ENCODE measurements at regions not wholly inside any gene's neighbourhood (a gene's known extent, or its start where the extent isn't known, plus 50 kb on each side); places are given as distances from the start of the nearest gene placed in this dataset.

DNA sequence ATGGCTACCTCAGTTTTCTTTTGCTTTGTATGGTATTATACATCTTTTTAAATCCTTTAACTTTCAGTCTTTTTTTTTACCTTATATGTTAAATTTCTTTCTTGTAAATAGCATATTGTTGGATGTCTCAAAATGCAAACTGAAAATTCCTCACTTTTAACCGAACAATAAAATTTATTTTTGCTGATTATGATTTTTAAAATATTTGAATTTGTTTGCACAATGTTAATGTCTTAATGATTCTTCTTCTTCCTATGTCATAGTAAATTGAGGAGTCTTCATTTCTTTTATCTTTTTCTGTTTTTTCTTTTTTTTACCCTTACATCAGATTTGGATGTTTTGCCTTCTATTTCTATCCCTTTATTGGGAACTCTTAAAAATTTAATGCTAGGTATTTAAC lies 574.2 kb upstream of the CDH4 start:
- no peak for DNase-seq (ENCODE audit: low spot score)

DNA sequence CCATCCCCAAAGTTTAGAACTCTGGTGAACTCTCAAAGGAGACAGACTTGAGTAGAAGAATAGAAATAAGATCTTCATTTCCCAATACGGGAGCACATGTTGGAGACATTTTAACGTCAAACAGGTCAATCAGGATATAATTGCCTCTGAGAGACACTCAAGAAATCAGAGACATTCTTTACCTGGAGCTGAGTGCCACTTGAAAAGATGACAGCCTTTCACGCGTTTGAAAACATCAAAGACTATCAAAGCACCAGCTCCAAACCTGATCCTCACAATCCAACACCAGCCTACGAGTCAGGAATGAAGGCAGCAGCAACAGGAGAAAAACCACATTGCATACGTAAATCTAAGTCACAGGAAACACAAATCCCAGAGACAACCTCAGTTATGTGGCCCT lies 571.5 kb upstream of the CDH4 start:
- DNase-seq (ENCODE audit: low spot score), result no peak

GRCh38 chr20:60687213-60687612 lies 564.8 kb upstream of the CDH4 start:
- DNase-seq (ENCODE audit: low spot score), result no peak

DNA sequence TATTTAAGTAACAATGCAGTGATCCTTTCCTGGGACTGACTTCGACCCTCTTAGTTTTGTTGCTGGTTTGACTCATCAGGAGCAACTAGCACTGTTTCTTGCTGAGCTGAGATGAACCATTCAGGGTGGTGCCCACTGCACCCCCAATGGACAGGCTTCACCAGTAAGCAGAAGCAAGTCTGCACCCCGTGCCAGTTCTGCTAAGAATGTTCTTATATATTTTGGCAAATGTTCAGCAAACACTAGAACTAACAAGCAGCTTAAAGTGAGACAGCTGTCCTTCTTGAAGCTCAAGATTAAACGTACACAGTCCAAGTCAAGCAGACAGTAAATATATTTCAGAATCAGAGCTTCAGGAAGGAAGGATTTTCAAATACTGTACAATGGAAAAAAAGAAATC lies 561.3 kb upstream of the CDH4 start:
- DNase-seq (ENCODE audit: low spot score), result no peak

- DNase-seq (ENCODE audit: low spot score), result no peak
These were observed 560.0 kb upstream of the CDH4 start for GRCh38 chr20:60691966-60692615.

GRCh38 chr20:60693496-60694133 lies 558.4 kb upstream of the CDH4 start:
- DNase-seq (ENCODE audit: low spot score), result no peak

- DNase-seq (ENCODE audit: low spot score), result no peak
These were observed 557.3 kb upstream of the CDH4 start for GRCh38 chr20:60694763-60695162.

GRCh38 chr20:60695226-60696000 lies 556.6 kb upstream of the CDH4 start:
- DNase-seq (ENCODE audit: low spot score), result no peak

GRCh38 chr20:60697252-60697651 lies 554.8 kb upstream of the CDH4 start:
- DNase-seq (ENCODE audit: low spot score), result no peak

- DNase-seq (ENCODE audit: low spot score), result no peak
These were observed 551.3 kb upstream of the CDH4 start for GRCh38 chr20:60700728-60701127.

DNA sequence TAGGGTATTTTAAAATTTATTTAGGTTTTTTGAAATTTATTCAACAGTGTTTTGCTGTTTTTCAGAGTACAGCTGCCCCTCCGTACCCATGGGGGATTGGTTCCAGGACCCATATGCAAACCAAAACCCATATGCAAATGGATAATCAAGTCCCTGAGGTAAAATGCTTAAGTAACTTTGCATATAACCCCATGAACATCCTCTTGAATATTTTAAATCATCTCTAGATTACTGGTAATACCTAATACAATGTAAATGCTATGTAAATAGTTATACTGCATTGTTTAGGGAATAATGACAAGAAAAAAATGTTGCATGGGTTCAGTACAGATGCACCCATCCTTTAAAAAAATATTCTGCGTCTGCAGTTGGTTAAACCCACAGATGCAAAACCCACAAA lies 547.9 kb upstream of the CDH4 start:
- DNase-seq (ENCODE audit: low spot score), result no peak

DNA sequence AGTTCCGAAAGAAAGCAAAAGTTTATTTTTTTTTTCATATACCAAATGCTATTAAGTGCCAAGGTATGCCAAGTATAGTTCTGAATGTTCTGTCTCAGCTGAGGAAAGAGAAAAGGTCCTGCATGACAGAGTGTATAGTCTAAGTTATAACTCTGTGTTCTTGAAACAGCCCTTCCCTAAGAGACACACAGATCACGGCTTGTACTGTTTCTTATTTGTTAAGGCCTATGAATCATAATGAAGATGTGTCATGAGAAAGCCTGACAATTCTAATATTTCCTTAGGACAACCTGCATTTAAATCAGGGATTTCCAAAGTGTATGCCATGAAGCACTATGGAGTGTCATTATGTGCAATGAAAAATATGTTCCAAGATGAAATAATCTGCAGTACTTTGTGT lies 538.7 kb upstream of the CDH4 start:
- DNase-seq (ENCODE audit: low spot score), result no peak

DNA sequence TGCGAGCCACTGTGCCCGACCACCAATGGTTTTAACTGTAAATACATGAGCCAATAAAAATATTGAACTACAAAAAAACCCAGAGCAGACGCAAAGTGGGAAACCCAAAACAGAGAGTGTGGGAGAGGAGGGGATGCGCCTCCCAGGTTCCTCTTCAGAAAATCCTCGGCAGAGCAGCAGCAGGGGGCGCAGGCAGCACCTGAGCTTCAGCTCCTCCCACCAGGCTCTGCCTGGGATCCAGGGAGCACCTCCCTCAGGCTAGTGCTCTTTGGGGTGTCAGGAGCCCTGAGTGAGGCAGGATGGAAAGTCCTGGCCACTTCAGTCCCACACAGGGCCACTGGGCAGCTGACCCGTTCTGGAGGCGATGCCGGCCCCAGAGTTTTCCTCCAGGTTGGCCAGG lies 536.9 kb upstream of the CDH4 start:
- no peak for DNase-seq (ENCODE audit: low spot score)

- DNase-seq (ENCODE audit: low spot score), result no peak
These were observed 533.1 kb upstream of the CDH4 start for GRCh38 chr20:60718743-60719480.

GRCh38 chr20:60725311-60725906 lies 526.7 kb upstream of the CDH4 start:
- no peak for DNase-seq (ENCODE audit: low spot score)

- no peak for DNase-seq (ENCODE audit: low spot score)
These were observed 524.6 kb upstream of the CDH4 start for GRCh38 chr20:60727425-60727824.

DNA sequence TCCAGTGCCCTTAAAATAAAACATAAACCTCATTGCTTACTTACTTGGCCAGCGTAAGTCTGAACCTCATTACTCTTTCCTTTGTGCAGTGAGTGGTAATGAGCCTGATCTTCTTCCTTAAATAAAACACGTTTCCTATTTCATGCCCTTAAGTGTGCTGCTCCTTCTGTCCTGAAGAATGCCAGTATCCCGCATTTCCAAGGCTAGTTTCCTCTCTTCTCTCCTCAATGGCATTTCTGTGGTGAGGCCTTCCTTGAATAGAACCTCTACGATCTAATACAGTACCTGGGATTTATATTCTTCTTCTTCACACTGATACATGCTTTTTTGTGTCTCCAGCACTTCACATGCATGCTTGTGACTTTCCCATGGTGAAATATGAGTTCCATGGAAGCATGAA lies 523.4 kb upstream of the CDH4 start:
- no peak for DNase-seq (ENCODE audit: low spot score)

- no peak for DNase-seq (ENCODE audit: low spot score)
These were observed 522.7 kb upstream of the CDH4 start for GRCh38 chr20:60729135-60729900.

DNA sequence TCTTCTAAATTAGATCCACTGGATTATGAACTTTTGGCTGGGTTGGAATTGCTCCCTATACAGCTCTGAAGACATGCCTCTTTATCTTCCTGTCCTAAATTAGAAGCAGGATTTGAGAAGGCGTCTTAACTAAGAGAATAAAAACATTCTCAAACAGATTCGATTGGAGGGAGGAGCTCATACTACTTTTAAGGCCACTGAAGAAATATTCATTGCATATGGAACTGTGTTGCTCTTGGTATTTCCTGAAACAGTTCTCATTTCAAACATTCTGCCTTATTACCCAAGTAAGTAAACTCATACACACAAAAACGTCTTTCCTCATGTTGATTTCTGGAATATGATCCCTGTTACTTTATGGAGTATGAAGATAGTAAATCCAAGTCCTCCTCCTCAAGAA lies 519.7 kb upstream of the CDH4 start:
- DNase-seq (ENCODE audit: low spot score), result no peak

- no peak for DNase-seq (ENCODE audit: low spot score)
These were observed 504.0 kb upstream of the CDH4 start for GRCh38 chr20:60748086-60748485.

All from SK-N-DZ (cell line).